DOHH2 (cell line): ENCODE measurements at regions not wholly inside any gene's neighbourhood (a gene's known extent, or its start where the extent isn't known, plus 50 kb on each side); places are given as distances from the start of the nearest gene placed in this dataset.

Source experiments
- H3F3A ChIP-seq: fragments of 200-600 bp; sonication (generic), shearing (Covaris generic); 2 replicates; pipeline ENCODE4 v1.6.0; 2016; ENCODE audit warnings: antibody characterized with exemption, mild to moderate bottlenecking; ENCODE audit not compliant: control insufficient read depth, insufficient read depth
- H3K27ac ChIP-seq: fragments of 200-600 bp; sonication (generic); 2 replicates; pipeline ENCODE4 v1.5.1; 2014; ENCODE audit warnings: low read depth, mild to moderate bottlenecking, low read length, moderate library complexity
- H3K27me3 ChIP-seq: fragments of 200-600 bp; sonication (generic); 2 replicates; pipeline ENCODE4 v1.6.1; 2014; ENCODE audit warnings: mild to moderate bottlenecking, low read length, mixed read lengths; ENCODE audit not compliant: control insufficient read depth
- H3K36me3 ChIP-seq: fragments of 200-600 bp; sonication (generic); 2 replicates; pipeline ENCODE4 v1.6.1; 2014; ENCODE audit warnings: mild to moderate bottlenecking, low read length, moderate library complexity, mixed read lengths; ENCODE audit not compliant: control insufficient read depth
- H3K4me1 ChIP-seq: fragments of 200-600 bp; sonication (generic); 2 replicates; pipeline ENCODE4 v1.6.1; 2014; ENCODE audit warnings: mild to moderate bottlenecking, low read length, mixed read lengths; ENCODE audit not compliant: control insufficient read depth
- H3K4me2 ChIP-seq: fragments of 200-600 bp; sonication (generic); 2 replicates; pipeline ENCODE4 v1.6.0; 2014; ENCODE audit warnings: mild to moderate bottlenecking, low read length, moderate library complexity
- H3K4me3 ChIP-seq: fragments of 200-600 bp; sonication (generic); 2 replicates; pipeline ENCODE4 v1.5.1; 2014; ENCODE audit warnings: mild to moderate bottlenecking, low read length, mixed read lengths
- H3K79me2 ChIP-seq: fragments of 200-600 bp; sonication (generic); 2 replicates; pipeline ENCODE4 v1.6.1; 2014; ENCODE audit warnings: mild to moderate bottlenecking, low read length, mixed read lengths; ENCODE audit not compliant: control insufficient read depth
- H3K9me2 ChIP-seq: fragments of 200-600 bp; sonication (generic); replicated peaks from 2 replicates; pipeline ENCODE4 v1.6.1; 2014; ENCODE audit warnings: mild to moderate bottlenecking, low read length, mixed read lengths; ENCODE audit not compliant: control insufficient read depth
- H3K9me3 ChIP-seq: fragments of 200-600 bp; sonication (generic); 2 replicates; pipeline ENCODE4 v1.6.1; 2014; ENCODE audit warnings: antibody characterized with exemption, low read length, mixed read lengths; ENCODE audit not compliant: control insufficient read depth, insufficient read depth
- H4K20me1 ChIP-seq: fragments of 200-600 bp; sonication (generic); 2 replicates; pipeline ENCODE4 v1.6.0; 2014; ENCODE audit warnings: low read depth, mild to moderate bottlenecking, antibody characterized with exemption, low read length, moderate library complexity; ENCODE audit not compliant: control insufficient read depth, insufficient read depth
- EZH2phosphoT487 ChIP-seq: fragments of 200-600 bp; sonication (generic); IDR thresholded peaks from 2 replicates; pipeline ENCODE4 v1.6.1; 2017; ENCODE audit warnings: borderline replicate concordance, mild to moderate bottlenecking, antibody characterized with exemption, low read length, moderate library complexity, mixed read lengths
- TF ChIP-seq, protein P1 (sequence below): fragments of 200-600 bp; sonication (generic); IDR thresholded peaks from one replicate; pipeline ENCODE4 v1.5.1; 2014; ENCODE audit warnings: antibody characterized with exemption, mild to moderate bottlenecking, low read depth, low read length; ENCODE audit not compliant: poor library complexity, severe bottlenecking

DNA sequence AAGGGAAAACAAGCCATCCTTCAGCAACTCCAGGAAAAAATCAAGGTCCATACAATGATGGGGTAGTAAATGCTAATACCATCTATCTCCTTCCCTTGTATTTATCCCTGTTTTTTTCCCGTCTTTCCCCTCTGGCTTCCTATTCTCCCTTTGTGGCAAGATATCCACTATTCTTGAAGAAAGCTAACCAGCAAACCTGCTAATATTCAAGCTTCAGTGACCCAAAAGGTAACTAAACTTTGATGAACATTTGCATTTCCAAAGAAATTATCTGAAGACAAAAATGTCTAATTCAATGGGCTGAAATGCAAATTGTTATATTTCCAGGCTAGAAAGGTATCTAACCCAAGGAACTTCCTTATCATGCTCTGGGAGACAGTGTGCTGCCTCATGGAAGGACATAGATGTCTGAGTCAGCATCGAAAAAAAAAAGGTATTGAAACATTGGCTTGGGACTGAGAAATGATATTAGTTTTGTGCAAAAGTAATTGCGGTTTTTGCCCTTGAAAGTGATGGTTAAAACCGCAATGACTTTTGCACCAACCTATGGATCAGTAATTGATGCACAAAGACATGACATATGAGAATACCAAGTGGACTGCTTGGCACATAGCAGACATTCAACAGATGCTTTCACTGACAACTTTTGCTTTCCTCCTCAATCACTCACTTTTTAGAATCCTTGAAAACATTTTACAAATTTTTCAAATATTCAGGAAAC is 63.7 kb upstream of the HNMT start:
- Histone ChIP-seq H3K9me3 (no peaks in the 10 kb centered on the region), H3F3A (no peaks in the 10 kb centered on the region), H3K36me3 (no peaks in the 10 kb centered on the region), H3K27me3 (no peaks in the 10 kb centered on the region), H3K4me3 (no peak overlapping the region), H3K79me2 (no peaks in the 10 kb centered on the region), H4K20me1 (no peaks in the 10 kb centered on the region), H3K4me1 (no peaks in the 10 kb centered on the region), H3K27ac (no peak overlapping the region), H3K4me2 (no peak overlapping the region), H3K9me2 (no peaks in the 10 kb centered on the region)
- TF ChIP-seq, protein P1, sequence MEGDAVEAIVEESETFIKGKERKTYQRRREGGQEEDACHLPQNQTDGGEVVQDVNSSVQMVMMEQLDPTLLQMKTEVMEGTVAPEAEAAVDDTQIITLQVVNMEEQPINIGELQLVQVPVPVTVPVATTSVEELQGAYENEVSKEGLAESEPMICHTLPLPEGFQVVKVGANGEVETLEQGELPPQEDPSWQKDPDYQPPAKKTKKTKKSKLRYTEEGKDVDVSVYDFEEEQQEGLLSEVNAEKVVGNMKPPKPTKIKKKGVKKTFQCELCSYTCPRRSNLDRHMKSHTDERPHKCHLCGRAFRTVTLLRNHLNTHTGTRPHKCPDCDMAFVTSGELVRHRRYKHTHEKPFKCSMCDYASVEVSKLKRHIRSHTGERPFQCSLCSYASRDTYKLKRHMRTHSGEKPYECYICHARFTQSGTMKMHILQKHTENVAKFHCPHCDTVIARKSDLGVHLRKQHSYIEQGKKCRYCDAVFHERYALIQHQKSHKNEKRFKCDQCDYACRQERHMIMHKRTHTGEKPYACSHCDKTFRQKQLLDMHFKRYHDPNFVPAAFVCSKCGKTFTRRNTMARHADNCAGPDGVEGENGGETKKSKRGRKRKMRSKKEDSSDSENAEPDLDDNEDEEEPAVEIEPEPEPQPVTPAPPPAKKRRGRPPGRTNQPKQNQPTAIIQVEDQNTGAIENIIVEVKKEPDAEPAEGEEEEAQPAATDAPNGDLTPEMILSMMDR, result no peak
- TF ChIP-seq EZH2phosphoT487, result no peak

DNA sequence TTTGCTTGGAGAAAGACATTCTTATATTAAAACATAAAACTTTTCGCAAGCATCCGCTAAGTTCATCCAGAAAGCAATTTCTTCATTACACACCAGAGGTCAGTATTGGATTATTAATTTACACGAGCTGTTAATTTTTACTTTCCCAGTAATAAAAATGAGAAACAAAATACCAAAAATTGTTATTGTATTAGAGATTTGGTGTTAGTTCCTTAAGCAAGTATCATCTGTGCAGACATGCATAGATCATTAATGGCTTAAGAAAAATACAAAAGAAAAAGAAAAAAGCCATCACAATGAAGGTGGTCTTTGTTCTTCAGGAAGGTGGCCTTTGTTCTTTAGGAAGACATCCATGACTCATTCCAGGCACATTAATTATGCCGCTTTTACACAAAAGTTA is 53.6 kb upstream of the HNMT start:
- Histone ChIP-seq H3K4me2 (no peak overlapping the region), H3K9me2 (no peaks in the 10 kb centered on the region)

DNA sequence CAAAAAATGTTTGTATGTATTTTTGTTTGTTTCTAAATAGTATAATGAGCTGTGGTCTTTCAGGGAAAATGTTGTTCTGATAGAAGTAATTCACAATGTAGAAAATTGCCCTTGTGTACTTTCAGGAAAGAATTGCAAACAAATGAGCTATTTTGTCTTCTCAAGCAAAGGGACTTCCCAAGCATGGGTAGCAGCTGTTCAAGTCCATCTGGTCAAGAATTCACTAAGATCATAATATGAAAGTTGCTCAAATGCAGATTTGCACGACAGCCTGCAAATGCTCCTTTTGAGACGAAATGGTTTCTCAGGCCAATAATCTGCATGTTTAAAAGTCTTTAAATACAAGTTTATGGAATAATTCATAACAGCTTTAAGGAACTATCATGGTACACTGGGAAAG is 51.9 kb upstream of the HNMT start:
- 0 out of 2 replicates have a peak, but pooled peaks cover 5% of the 10 kb centered on the region for H3K27me3 ChIP-seq
- H3K4me1 ChIP-seq, result no peaks in the 10 kb centered on the region
- no peaks in the 10 kb centered on the region for H4K20me1 ChIP-seq
- H3K36me3 ChIP-seq, result no peaks in the 10 kb centered on the region
- H3K79me2 ChIP-seq, result no peaks in the 10 kb centered on the region
- H3K4me2 ChIP-seq, result no peak overlapping the region
- H3K9me2 ChIP-seq, result no peaks in the 10 kb centered on the region
- H3K9me3 ChIP-seq, result no peaks in the 10 kb centered on the region
- H3K27ac ChIP-seq, result no peak overlapping the region
- H3F3A ChIP-seq, result no peaks in the 10 kb centered on the region
- TF ChIP-seq, protein P1, result no peak
- no peak for TF ChIP-seq EZH2phosphoT487
- H3K4me3 ChIP-seq, result no peak overlapping the region

More for the DNA sequence above, 53.6 kb upstream of the HNMT start:
- TF ChIP-seq, protein P1, result peak; percentile 46
- TF ChIP-seq EZH2phosphoT487, result no peak
- no peak overlapping the region for H3K27ac ChIP-seq
- no peaks in the 10 kb centered on the region for H3K36me3 ChIP-seq
- no peaks in the 10 kb centered on the region for H3K79me2 ChIP-seq
- no peaks in the 10 kb centered on the region for H4K20me1 ChIP-seq
- no peaks in the 10 kb centered on the region for H3K9me3 ChIP-seq
- H3K27me3 ChIP-seq, result 0 out of 2 replicates have a peak, but pooled peaks cover 5% of the 10 kb centered on the region
- H3K4me3 ChIP-seq, result no peak overlapping the region
- no peaks in the 10 kb centered on the region for H3K4me1 ChIP-seq
- no peaks in the 10 kb centered on the region for H3F3A ChIP-seq
